ENCODE measurements at regions not wholly inside any gene's neighbourhood (a gene's known extent, or its start where the extent isn't known, plus 50 kb on each side); places are given as distances from the start of the nearest gene placed in this dataset.

GRCh38 chr5:67617051-67617450 lies 420.5 kb upstream of the CD180 start (continued):
- TF ChIP-seq ZNF121 (CRISPR knock-in tag; IDR thresholded peaks at IDR 0.05) (no peak), NR2C2 (CRISPR knock-in tag; IDR thresholded peaks at IDR 0.05) (no peak), ETV6 (CRISPR knock-in tag; IDR thresholded peaks at IDR 0.05) (no peak), ZNF425 (CRISPR knock-in tag; conservative IDR thresholded peaks at IDR 0.05) (no peak), IRF2 (CRISPR knock-in tag; IDR thresholded peaks at IDR 0.05; ENCODE audit: borderline replicate concordance, low read depth) (no peak)

- H3K9me3 Mint-ChIP-seq = peaks cover 5% of the 10 kb centered on the region
- no peaks in the 10 kb centered on the region for H3K36me3 Mint-ChIP-seq
- H3K4me3 Mint-ChIP-seq = no peak overlapping the region
- peaks cover 7% of the 10 kb centered on the region for H3K4me1 Mint-ChIP-seq
- DNase-seq (ENCODE audit: low spot score) (no peak), ATAC-seq (no peak)
- H3K27me3 Mint-ChIP-seq (ENCODE audit: low read depth) = no peaks in the 10 kb centered on the region
- no peak for TF ChIP-seq KAT7 (CRISPR knock-in tag; IDR thresholded peaks at IDR 0.05; ENCODE audit: borderline replicate concordance)
- no peak for TF ChIP-seq PRDM15 (CRISPR knock-in tag; IDR thresholded peaks at IDR 0.05)
- no peak for TF ChIP-seq E2F1 (CRISPR knock-in tag; IDR thresholded peaks at IDR 0.05)
- no peak for TF ChIP-seq ZNF416 (CRISPR knock-in tag; IDR thresholded peaks at IDR 0.05)
- TF ChIP-seq IRF2 (CRISPR knock-in tag; IDR thresholded peaks at IDR 0.05; ENCODE audit: borderline replicate concordance, low read depth) = no peak
- no peak for TF ChIP-seq CREB1 (CRISPR knock-in tag; IDR thresholded peaks at IDR 0.05)
- no peak for TF ChIP-seq FOXP1 (CRISPR knock-in tag; IDR thresholded peaks at IDR 0.05; ENCODE audit: borderline replicate concordance)
- TF ChIP-seq FOXK1 (CRISPR knock-in tag; IDR thresholded peaks at IDR 0.05) = no peak
- TF ChIP-seq E2F5 (CRISPR knock-in tag; IDR thresholded peaks at IDR 0.05) = no peak
- TF ChIP-seq ZNF138 (CRISPR knock-in tag; conservative IDR thresholded peaks at IDR 0.05) = no peak
- TF ChIP-seq TEAD1 (CRISPR knock-in tag; IDR thresholded peaks at IDR 0.05) = no peak
- no peak for TF ChIP-seq NR3C1 (CRISPR knock-in tag; conservative IDR thresholded peaks at IDR 0.05; ENCODE audit: low read depth)
- TF ChIP-seq ZMAT4 (CRISPR knock-in tag; IDR thresholded peaks at IDR 0.05) = no peak
- TF ChIP-seq PRRX2 (CRISPR knock-in tag; IDR thresholded peaks at IDR 0.05) = no peak
- TF ChIP-seq RELA (CRISPR knock-in tag; IDR thresholded peaks at IDR 0.05; ENCODE audit: borderline replicate concordance) = no peak
- no peak for TF ChIP-seq ZNF121 (CRISPR knock-in tag; IDR thresholded peaks at IDR 0.05)
- H3K27ac Mint-ChIP-seq = no peak overlapping the region
- POLR2A ChIA-PET = no interaction called here
- CTCF ChIA-PET = no interaction called here
Measured at GRCh38 chr5:67612961-67613360, 416.4 kb upstream of the CD180 start.

Measured in WTC11 (cell line).